HG02870 (cell line): ENCODE measurements at regions not wholly inside any gene's neighbourhood (a gene's known extent, or its start where the extent isn't known, plus 50 kb on each side); places are given as distances from the start of the nearest gene placed in this dataset.
"Not testable (repeated sequence)": the region's sequence is repeated elsewhere in the genome, so short reads cannot be mapped to it uniquely, and the experiment has no call there.

Source experiments
- ATAC-seq: cut with Tn5 transposase; IDR thresholded peaks from one replicate; pipeline ENCODE4 v1.9.1; 2021; ENCODE audit warnings: mild to moderate bottlenecking, moderate library complexity; ENCODE audit not compliant: unreplicated experiment

DNA sequence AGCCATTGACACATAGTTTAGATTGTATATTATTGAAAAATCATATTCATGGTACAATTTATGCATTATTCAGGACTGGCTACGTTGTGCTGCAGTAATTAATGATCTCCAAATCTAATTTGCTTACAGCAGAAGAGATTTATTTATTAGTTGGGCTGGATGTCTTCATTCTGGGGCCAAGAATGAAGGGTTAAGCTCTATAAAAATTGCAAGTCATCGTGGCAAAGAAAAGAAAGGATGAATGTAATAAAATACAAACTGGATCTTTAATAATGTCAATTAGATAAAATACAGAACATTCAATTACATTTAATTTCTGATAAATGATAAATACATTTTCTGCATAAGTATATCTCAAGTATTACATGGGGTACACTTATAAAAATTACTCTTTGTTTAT lies 151.8 kb upstream of the ANO5 start:
- ATAC-seq: no peak

DNA sequence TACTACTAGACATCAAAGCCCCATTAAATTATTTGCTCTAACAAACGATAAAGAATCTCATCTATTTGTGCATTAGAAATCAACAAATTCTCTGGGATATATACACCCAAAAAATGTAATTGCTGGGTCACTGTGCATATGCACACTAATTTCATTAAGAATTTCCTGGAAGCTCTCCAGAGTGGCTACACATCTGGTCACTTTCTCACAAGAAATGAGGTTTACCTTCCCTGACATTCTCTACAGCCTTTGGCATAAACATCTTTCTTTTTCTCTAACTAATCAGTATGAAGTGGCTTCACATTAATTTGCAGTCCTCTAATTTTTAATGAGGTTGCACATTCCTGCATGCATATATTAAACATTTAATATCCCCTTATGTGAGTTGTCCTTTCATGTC lies 150.8 kb upstream of the ANO5 start:
- ATAC-seq: no peak

DNA sequence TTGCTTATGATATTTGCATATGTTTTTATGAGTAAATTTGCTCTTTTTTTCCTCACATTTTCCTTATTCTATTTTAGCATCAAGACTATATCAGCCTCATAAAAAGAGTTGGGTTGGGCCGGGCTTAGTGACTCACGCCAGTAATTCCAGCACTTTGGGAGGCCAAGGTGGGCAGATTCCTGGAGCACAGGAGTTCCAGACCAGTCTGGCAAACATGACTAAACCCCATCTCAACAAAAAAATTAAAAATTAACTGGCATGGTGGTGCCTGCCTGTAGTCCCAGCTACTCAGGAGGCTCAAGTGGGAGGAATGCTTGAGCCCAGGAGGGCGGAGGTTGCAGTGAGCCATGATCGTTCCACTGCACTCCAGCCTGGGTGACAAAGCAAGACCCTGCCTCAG lies 148.8 kb upstream of the ANO5 start:
- ATAC-seq: no peak

DNA sequence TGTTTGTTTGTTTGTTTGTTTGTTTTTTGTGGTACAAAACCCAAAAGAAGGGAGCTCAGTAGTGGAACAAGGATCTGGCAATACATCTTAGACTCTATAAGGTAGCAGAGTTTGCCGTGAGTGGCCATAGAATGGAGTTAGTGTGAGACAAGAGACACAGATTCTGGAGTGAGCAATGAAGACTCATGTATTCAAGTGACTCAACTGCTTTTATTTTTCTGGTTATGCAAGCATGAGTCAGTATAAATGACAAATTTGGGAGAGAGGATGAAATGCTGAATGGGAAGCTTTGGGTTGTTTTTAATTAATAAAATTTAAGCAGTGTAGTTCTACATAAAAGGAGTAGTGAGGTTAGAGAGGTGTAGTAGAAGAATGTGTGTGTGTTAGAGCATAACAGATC lies 143.6 kb upstream of the ANO5 start:
- no peak for ATAC-seq

DNA sequence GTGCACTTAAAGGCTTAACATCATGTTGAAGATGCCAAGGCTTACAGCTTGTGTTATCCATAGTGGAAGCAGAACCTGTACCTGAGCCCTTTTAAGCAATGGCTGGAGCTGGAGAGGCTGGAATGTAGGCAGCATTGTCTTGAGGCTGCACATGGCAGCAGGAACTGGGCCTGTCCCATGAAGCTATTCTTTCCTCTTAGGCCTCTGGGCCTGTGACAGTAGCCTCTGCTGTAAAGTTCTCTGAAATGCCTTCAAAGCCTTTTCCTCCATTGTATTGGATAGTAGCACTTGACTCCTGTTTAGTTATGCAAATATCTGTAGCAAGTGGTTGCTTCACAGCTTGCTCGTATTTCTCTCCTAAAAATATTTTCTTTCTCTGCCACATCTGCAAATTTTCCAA lies 127.4 kb upstream of the ANO5 start:
- ATAC-seq: no peak

DNA sequence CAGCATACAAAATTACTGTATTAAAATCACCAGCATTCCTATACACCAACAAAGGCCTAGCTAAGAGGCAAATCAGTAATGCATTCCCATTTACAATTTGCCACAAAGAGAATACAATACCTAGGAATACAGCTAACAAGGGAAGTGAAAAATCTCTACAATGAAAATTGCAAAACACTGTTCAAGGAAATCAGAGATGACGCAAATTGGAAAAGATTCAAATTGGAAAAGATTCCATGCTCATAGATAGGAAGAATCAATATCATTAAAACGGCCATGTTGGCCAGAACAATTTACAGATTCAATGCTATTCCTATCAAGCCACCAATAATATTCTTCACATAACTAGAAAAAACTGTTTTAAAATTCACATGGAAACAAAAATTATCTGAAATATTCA lies 123.0 kb upstream of the ANO5 start:
- ATAC-seq: no peak

DNA sequence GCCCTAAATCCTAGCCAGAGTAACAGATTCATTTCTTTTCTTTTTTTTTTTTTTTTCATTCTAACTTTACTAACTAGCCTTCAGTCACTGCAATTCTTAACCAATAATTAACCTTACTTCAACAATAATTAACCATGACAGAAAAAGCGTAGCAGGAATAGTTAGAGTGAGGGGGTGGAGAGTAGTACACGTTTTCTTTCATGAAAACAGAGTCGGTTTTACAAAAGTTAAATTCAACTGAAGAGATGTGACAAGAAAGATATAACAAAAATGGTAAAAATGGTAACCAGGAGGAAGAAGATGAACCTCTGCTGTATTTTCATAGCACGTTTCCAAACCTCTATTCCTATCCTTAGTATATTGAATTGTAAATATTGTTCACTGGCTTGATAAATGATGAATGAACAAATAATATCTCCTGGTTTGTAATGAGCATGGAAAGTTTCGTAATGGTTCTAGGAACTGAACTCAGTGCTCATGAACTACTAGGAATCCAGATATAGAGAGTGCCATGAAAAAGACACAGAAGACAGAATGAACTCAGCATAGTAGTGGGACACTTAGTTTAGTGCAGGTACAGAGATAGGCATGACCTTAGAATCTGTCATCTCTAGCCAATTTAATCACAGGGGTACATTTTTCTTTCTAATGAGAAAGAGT lies 116.5 kb upstream of the ANO5 start:
- no peak for ATAC-seq

DNA sequence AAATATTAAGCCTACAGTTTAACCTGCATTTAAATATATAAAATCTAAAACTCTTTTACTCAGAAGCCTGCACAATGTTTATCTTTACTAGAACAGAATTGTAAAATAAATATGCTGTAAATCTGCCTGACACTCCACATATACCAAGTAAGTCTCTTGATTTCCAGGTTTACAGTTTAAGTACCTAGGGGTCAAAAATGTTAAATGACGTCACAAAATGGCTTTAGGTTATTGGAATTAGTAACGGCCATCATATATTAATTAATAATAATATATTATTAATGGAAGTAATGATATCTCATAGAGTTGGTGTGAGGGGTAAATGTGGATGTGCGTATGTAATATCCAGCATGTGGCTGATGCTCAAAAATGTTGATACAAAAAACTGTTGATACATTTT lies 114.8 kb upstream of the ANO5 start:
- ATAC-seq: no peak

DNA sequence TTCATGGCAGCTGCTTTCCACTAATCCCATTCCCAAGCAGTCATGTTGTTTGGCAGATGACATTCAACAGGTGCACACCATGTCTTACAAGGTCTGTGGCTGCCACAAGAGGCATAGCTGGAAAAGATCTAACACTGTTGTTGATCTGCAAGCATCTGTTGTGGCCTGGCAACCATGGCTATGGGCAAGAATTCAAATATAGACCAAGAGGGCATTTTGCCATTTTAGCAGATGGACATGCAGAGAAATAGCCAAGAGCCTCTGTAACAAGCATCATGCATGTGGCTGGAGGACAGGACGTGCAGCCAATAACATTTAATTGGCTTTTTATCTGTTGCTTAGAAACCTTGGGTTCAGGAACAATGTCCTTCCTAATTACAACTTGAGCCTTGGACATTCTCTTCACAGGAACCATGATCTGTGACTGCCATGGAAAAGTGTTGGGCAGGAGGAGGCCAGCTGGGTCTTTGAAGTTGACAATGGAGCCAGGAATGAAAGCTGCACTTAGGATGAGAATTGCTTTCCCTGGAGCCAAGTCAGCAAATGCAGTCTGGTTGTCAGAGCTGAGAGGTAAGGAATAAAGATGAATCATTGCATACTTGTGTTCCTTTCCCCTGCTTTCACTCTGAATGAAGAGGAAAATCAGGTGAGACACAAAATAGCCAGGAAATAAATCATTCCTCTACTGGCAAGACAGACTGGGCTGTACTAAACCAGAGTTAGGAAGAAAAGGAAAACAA lies 113.6 kb upstream of the ANO5 start:
- ATAC-seq: no peak

DNA sequence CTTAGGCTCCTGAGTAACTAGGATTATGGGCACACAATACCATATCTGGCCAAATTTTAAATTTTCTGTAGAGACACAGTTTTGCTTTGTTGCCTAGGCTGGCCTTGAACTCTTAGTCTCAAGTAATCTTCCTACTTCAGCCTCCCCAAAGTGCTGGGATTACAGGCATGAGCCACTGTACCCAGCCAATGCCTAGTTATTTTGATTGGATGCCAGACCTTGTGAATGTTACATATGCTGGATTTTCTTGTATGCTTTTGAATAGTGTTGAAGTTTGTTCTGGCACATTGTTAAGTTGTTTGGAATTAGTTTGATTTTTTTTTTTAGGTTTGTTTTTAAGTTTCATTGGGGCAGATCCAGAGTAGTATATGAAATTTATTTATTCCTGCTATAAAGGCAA lies 110.7 kb upstream of the ANO5 start:
- no peak for ATAC-seq

DNA sequence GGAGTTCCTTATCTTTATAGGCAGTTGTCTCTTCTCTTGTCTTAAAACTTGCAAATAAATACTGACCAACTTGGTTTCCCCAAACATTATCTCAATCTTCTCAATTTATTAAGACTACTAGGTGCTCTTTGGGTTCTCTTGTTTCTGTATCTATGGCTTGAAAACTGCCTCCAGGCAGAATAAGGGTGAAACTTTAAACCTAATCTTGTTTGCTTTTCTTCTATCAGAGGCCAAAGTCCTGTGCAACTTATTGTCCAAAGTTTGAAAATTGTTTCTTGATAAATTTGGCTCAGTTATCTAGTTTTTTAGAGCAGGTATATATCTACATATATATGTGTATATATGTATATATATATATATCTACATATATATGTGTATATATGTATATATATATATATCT lies 110.1 kb upstream of the ANO5 start:
- no peak for ATAC-seq

DNA sequence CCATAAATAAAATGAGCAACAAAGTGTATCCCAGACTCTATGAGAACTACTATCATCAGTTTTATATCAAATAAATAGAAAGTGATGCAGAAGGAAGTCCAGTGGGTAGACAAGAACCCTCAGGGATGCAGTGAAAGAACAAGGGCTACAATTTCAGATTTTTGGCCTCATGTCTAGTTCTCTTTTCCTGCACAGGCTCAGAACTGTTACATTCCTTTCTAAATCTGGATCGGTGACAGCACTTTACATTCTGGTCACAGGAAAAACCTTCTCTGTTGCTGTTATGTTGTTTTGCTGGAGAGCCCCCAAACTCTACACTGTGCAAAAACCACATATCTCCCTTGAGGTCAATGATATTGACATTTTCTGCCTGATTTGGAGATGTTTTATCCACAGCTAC lies 108.8 kb upstream of the ANO5 start:
- no peak for ATAC-seq

DNA sequence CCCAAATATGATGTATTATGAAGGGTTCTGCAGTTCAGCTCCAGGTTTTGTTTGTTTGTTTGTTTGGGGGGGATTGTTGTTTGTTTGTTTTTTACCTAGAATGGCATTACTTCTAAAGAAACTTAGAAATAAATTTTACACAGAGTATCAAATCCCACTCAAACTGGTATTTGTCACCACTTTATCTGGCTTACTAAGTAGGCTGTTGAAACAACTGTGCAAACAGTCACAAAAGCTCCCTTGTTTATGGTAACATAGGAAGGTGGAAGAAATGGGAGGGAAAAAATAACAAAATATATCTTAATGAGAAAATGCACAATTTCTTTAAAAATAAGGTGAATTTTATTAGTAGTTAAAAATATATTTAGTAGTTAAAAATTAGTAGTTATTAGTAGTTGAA lies 108.3 kb upstream of the ANO5 start:
- no peak for ATAC-seq

DNA sequence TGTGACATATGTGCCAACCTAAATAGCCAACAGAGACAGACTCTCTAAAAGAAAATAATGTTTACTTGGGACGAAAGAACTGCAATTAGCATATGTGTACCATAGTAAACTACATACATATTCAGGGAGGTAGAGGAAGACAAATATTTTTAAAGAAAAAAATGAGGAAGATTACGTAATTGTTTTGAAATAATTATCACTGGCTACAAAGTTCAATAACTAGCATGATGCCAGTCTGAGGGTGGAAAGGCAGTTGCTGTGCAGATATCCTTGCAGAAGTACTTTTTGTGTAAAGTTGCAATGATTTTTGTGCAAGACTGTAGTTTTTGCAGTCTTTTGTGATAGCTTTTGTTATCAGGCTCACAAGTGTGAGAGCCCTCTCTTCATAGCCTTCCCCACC lies 103.3 kb upstream of the ANO5 start:
- no peak for ATAC-seq

DNA sequence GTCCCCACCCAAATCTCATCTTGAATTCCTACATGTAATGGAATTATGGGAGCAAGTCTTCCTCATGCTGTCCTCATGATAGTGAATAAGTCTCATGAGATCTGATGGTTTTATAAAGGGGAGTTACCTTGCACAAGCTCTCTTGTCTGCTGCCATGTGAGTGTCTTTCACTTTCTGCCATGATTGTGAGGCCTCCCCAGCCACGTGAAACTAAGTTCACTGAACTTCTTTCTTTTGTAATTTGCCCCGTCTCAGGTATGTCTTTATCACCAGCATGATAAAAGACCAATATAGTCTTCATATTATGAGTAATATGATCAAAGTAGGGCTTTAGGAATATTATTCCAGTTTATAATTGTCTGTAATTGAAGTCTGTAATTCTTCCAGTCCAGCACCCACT lies 86.3 kb upstream of the ANO5 start:
- ATAC-seq: no peak

DNA sequence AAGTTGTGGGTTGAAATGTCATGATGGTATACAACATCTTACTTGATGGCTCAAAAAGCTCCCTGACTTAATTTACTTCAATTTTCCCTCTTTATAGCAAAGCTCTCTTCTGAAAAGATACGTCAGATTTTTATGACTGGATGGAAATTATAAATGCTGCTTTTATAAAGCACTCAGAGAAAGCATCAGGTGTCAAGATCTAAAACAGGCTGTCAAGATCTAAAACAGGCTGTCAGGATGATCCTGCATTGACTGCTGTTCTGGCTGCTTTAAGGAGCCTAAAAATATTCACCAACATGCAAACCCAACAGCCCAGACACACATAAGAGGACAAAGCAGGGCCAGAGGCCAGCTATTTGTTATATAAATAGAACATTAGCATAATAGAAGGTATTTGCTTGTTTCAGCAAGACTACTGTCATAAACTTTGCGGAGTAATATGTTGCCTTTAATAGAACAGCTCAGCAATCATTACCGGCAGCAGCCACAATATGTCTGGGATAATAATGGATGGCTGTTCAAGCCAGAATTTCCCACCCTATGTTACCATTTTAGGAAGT lies 77.3 kb upstream of the ANO5 start:
- no peak for ATAC-seq

DNA sequence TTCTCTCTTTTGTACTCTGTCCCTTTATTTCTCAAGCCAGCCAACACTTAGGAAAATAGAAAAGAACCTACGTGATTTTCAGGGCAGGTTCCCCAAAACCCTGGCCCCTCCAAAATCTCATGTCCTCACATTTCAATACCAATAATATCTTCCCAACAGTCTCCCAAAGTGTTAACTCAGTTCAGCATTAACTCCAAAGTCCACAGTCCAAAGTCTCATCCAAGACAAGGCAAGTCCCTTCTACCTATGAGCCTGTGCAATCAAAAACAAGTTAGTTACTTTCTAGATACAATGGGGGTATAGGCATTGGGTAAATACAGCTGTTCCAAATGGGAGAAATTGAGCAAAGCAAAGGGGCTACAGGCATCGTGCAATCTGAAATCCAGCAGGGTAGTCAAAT lies 64.9 kb upstream of the ANO5 start:
- ATAC-seq: not testable (repeated sequence)

DNA sequence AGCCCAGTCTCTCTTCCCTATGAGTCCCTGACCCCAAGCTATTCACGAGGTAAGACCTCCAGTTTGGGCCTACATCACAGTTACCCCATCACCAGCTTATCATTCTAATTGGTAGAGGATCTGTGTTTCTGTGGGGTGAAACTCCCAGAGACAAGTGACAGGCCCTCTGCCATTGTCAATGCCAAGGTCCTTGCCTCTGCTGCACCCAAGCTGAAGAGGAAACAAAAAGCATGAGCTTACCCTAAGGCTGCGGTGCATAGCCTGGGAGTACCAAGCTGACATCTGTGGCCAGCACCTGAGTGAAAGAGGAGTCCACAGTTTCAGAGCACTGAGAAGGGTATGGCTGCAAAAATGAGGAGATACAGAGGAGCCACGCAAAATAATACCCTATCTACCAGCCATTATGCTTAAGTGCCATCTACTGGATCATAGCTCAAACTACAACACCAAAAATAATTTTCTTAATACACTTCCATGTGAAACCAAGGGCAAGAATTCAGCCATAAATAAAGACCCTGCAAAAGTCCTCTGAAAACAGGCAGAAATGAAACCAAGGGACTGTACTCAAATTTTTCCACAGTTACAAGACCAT lies 62.3 kb upstream of the ANO5 start:
- ATAC-seq: peak; percentile 51

DNA sequence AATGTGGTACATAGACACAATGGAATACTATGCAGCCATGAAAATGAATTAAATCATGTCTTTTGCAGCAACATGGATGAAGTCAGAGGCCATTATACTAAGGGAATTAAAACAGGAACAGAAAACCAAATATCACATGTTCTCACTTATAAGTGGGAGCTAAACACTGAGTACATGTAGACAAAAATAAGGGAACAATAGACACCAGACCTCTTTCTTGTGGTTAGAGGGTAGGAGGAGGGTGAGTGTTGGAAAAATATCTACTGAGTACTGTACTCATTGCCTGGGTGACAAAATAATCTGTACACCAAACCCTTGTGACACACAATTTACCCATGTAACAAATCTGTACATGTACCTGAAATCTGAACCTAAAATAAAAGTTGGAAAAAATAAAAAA lies 59.1 kb upstream of the ANO5 start:
- no peak for ATAC-seq

DNA sequence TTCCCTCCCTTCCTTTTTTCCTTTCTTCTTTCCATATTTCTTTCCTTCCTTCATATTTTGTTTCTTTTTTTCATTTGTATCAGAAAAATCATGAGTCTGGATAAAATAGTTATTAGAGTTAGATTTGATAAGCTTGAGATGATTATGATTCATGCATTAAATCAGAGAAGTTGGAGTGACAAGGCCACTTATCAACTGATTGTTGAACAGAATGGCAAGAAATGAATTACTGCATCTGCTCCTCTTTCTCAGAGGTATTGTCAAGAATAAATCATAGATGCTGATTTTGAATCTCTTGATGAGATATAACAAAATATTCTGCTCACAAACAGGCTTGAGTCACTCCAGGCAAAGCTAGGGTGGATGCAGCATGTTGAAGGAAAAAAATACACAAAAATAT lies 54.6 kb upstream of the ANO5 start:
- no peak for ATAC-seq
